Activated T-cell treated with anti-CD3 and anti-CD28 coated beads, Interleukin-2, amount 50 U/mL, for 4 hours (primary cell): ENCODE measurements at regions not wholly inside any gene's neighbourhood (a gene's known extent, or its start where the extent isn't known, plus 50 kb on each side); places are given as distances from the start of the nearest gene placed in this dataset.
"Not testable (repeated sequence)": the region's sequence is repeated elsewhere in the genome, so short reads cannot be mapped to it uniquely, and the experiment has no call there.

Experiments
- ATAC-seq, 2 donors: fragments of 200-7000 bp; cut with Tn5 transposase; one replicate each; pipeline ENCODE4 v1.10.0; 2021
- DNase-seq: peaks from one replicate; pipeline ENCODE4 v3.0.0-alpha.2; 2020
- H3K27me3 Mint-ChIP-seq: one replicate; pipeline ENCODE4 v1.8.0; 2021; ENCODE audit warnings: low read depth, mixed read lengths
- H3K36me3 Mint-ChIP-seq: one replicate; pipeline ENCODE4 v1.8.0; 2022; ENCODE audit warnings: mixed read lengths; ENCODE audit not compliant: insufficient read depth
- H3K4me1 Mint-ChIP-seq: one replicate; pipeline ENCODE4 v1.8.0; 2021; ENCODE audit warnings: low read depth, mixed read lengths
- H3K4me3 Mint-ChIP-seq: one replicate; pipeline ENCODE4 v1.8.0; 2021; ENCODE audit warnings: mild to moderate bottlenecking, moderate library complexity, mixed read lengths
- H3K9me3 Mint-ChIP-seq: one replicate; pipeline ENCODE4 v1.8.0; 2021; ENCODE audit warnings: mixed read lengths

GRCh38 chr2:208687720-208688119 lies 281.1 kb downstream of the PTH2R start:
- H3K4me1 Mint-ChIP-seq, H3K4me3 Mint-ChIP-seq, H3K27me3 Mint-ChIP-seq, H3K36me3 Mint-ChIP-seq, DNase-seq, ATAC-seq: not testable (repeated sequence)
- peaks cover 15% of the 10 kb centered on the region for H3K9me3 Mint-ChIP-seq

DNA sequence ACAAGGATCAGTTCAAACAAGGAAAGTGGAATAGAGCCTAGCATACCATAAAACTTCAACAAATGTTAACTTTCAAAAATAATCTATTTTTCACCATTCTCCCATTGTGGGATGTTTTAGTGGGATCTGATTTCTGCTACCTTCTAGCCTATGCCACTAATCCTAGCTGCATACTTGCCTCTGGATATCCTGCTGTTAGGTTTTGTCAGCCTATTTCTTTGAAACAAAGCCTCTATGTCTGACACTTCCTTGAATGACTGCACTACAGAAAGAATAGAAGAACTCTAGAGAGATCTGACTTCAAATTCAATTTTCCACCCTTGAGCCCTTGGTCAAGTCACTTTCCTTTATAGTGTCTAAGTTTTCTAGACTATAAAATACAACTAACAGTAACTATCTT lies 291.5 kb downstream of the PTH2R start:
- no peaks in the 10 kb centered on the region for H3K27me3 Mint-ChIP-seq
- no peak overlapping the region for H3K4me3 Mint-ChIP-seq
- H3K36me3 Mint-ChIP-seq = no peaks in the 10 kb centered on the region
- no peak for ATAC-seq
- no peaks in the 10 kb centered on the region for H3K4me1 Mint-ChIP-seq
- H3K9me3 Mint-ChIP-seq = no peaks in the 10 kb centered on the region
- no peak for DNase-seq

DNA sequence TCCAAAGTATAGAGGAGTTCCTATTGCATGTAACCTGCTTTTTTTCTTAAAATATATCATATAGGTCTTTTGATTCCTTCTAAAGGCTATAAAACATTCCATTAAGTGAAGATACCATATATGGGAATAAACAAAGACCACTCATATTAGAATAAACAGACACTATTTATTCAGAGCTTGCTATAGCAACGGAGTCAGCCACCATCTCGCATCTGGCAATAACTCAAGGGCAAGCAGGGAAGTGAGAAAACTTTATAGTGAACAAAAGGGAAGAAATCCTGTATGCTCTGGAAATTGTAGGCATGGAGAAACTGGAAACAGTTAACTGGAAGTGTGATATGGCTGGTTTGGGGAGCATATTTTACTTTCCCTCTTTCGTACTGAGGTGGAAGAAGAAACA lies 301.9 kb downstream of the PTH2R start:
- H3K4me3 Mint-ChIP-seq = no peak overlapping the region
- H3K4me1 Mint-ChIP-seq = no peaks in the 10 kb centered on the region
- ATAC-seq (no peak), DNase-seq (no peak)
- no peaks in the 10 kb centered on the region for H3K27me3 Mint-ChIP-seq
- H3K36me3 Mint-ChIP-seq = no peaks in the 10 kb centered on the region
- H3K9me3 Mint-ChIP-seq = no peaks in the 10 kb centered on the region

GRCh38 chr2:208711598-208711997 lies 305.0 kb downstream of the PTH2R start:
- Mint-ChIP-seq H3K4me3 (no peak overlapping the region), H3K4me1 (no peaks in the 10 kb centered on the region), H3K36me3 (no peaks in the 10 kb centered on the region), H3K9me3 (peaks cover 2% of the 10 kb centered on the region), H3K27me3 (no peaks in the 10 kb centered on the region)
- no peak for ATAC-seq
- no peak for DNase-seq

DNA sequence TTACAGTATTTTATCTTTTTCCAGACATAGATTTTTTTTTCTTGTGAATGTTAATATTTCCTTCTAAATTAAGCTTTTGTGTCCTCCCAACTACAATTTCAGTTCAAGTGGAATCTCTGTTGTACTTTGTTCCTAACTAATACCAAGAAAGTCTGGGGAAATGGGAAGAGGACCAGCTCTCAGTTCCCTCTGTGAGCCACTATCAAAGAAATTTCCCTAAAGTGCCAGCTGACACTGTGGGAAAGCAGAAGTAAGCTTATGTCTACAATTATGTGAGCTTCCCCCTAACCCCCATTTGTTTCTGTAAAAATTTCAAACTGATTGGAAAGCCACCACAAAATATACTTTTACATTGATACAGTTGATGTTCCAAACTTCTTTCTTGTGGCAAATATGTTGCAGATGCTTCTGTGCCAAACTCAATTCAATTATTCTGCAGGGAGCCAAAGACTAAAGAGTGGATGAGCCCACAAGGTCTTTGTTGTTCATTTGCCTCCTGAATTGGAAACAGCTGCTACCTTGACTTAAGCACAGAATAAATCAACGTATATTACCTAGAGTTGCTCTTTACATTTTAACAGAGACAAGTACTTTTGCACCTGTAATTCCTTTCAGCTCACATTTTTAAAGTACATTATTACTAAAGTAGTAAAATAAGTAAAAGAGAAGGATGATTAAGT lies 306.6 kb downstream of the PTH2R start:
- H3K27me3 Mint-ChIP-seq = no peaks in the 10 kb centered on the region
- no peaks in the 10 kb centered on the region for H3K4me1 Mint-ChIP-seq

GRCh38 chr2:208718828-208719227 lies 312.2 kb downstream of the PTH2R start:
- ATAC-seq (no peak), DNase-seq (no peak)
- Mint-ChIP-seq H3K9me3 (peaks cover 11% of the 10 kb centered on the region), H3K4me3 (no peak overlapping the region), H3K36me3 (no peaks in the 10 kb centered on the region), H3K27me3 (no peaks in the 10 kb centered on the region), H3K4me1 (no peaks in the 10 kb centered on the region)

More for the DNA sequence above, 306.6 kb downstream of the PTH2R start:
- DNase-seq = no peak
- Mint-ChIP-seq H3K4me3 (no peak overlapping the region), H3K9me3 (peaks cover 11% of the 10 kb centered on the region), H3K36me3 (no peaks in the 10 kb centered on the region)
- ATAC-seq = no peak

- no peaks in the 10 kb centered on the region for H3K27me3 Mint-ChIP-seq
- H3K4me1 Mint-ChIP-seq = no peaks in the 10 kb centered on the region
- no peak for DNase-seq
- ATAC-seq = no peak
- H3K9me3 Mint-ChIP-seq = no peaks in the 10 kb centered on the region
- no peak overlapping the region for H3K4me3 Mint-ChIP-seq
- no peaks in the 10 kb centered on the region for H3K36me3 Mint-ChIP-seq
These were observed 316.1 kb downstream of the PTH2R start for GRCh38 chr2:208722731-208723130.

DNA sequence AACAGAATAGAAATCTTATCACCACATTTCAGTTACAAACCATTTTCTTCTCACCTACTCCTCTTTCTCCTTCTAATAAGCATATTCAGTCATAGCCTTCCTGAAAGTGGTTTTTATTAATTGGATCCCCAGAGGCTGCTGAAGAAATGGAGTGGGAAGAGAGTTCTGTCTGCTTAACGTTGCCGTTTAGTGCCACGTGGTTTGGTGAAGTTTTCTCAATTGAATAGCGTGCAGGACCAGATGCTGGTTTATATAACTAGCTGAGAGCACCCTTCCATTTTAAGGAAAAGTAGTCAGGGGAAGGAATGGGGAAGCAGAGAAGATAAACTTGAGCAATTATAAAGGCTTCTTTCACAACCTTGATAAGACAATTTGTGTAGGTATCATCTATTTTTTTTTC lies 318.7 kb downstream of the PTH2R start:
- Mint-ChIP-seq H3K36me3 (no peaks in the 10 kb centered on the region), H3K4me3 (no peak overlapping the region), H3K4me1 (no peaks in the 10 kb centered on the region), H3K9me3 (no peaks in the 10 kb centered on the region), H3K27me3 (no peaks in the 10 kb centered on the region)
- ATAC-seq (no peak), DNase-seq (no peak)

DNA sequence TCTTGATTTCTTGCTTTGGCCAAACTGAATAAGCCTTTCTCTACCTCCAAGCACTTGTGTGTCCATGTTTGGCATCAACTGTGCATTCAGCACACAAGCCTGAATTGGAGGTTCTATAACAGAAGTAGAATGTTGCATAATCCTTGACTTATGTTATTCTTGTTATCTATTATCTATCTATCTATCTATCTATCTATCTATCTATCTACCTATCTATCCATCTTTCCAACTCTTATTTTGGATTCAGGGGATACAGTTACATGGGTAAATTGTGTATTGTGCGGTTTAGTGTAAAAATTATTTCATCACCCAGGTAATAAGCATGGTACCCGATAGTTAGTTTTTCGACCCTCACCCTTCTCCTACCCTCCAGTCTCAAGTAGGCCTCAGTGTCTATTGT lies 319.6 kb downstream of the PTH2R start:
- Mint-ChIP-seq H3K4me3 (no peak overlapping the region), H3K4me1 (no peaks in the 10 kb centered on the region), H3K9me3 (no peaks in the 10 kb centered on the region), H3K36me3 (no peaks in the 10 kb centered on the region), H3K27me3 (no peaks in the 10 kb centered on the region)
- ATAC-seq (no peak), DNase-seq (no peak)

DNA sequence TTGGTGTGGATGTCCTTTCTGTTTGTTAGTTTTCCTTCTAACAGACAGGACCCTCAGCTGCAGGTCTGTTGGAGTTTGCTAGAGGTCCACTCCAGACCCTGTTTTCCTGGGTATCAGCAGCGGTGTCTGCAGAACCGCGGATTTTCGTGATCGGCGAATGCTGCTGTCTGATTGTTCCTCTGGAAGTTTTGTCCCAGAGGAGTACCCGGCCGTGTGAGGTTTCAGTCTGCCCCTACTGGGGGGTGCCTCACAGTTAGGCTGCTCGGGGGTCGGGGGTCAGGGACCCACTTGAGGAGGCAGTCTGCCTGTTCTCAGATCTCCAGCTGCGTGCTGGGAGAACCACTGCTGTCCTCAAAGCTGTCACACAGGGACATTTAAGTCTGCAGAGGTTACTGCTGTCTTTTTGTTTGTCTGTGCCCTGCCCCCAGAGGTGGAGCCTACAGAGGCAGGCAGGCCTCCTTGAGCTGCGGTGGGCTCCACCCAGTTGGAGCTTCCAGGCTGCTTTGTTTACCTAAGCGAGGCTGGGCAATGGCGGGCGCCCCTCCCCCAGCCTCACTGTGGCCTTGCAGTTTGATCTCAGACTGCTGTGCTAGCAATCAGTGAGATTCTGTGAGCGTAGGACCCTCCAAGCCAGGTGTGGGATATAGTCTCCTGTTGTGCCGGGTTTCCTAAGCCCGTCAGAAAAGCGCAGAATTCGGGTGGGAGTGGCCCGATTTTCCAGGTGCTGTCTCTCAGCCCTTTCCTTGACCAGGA lies 345.2 kb downstream of the PTH2R start:
- not testable (repeated sequence) for H3K4me3 Mint-ChIP-seq, H3K36me3 Mint-ChIP-seq, H3K4me1 Mint-ChIP-seq, ATAC-seq, H3K27me3 Mint-ChIP-seq, DNase-seq
- peaks cover 13% of the 10 kb centered on the region for H3K9me3 Mint-ChIP-seq

DNA sequence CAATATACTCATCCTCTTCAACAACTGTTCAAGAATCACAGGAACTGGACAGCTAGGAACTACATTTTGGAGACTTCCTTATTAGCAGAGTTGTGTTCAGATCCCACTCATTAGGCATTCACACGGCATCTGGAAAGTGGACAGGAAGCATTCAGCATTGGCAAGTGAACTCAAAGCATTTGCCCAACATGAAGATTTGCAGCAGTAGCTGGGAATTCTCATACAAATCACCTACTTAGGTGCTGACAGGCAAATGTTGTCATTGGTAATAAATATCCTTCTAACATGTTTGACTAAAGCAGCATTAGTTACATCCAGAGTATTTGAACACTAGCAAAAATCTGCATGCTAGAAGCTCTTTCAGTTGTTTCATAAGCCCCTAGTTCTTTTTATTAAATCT lies 350.8 kb downstream of the PTH2R start:
- ATAC-seq (no peak), DNase-seq (no peak)
- Mint-ChIP-seq H3K4me1 (no peaks in the 10 kb centered on the region), H3K27me3 (no peaks in the 10 kb centered on the region), H3K36me3 (no peaks in the 10 kb centered on the region), H3K4me3 (no peak overlapping the region), H3K9me3 (peaks cover 14% of the 10 kb centered on the region)

- not testable (repeated sequence) for H3K27me3 Mint-ChIP-seq, ATAC-seq, H3K4me1 Mint-ChIP-seq
These were observed 366.5 kb downstream of the PTH2R start for GRCh38 chr2:208773074-208773473.

GRCh38 chr2:208781166-208781565 lies 374.6 kb downstream of the PTH2R start:
- no peak overlapping the region for H3K4me3 Mint-ChIP-seq
- ATAC-seq = no peak
- no peaks in the 10 kb centered on the region for H3K27me3 Mint-ChIP-seq
- H3K36me3 Mint-ChIP-seq = no peaks in the 10 kb centered on the region
- no peak for DNase-seq
- no peaks in the 10 kb centered on the region for H3K4me1 Mint-ChIP-seq
- peaks cover 9% of the 10 kb centered on the region for H3K9me3 Mint-ChIP-seq

More at GRCh38 chr2:208773074-208773473, 366.5 kb downstream of the PTH2R start:
- H3K36me3 Mint-ChIP-seq, H3K4me3 Mint-ChIP-seq, H3K9me3 Mint-ChIP-seq, DNase-seq: not testable (repeated sequence)

GRCh38 chr2:208782097-208782496 lies 375.5 kb downstream of the PTH2R start:
- H3K4me3 Mint-ChIP-seq = no peak overlapping the region
- no peak for DNase-seq
- H3K36me3 Mint-ChIP-seq = no peaks in the 10 kb centered on the region
- H3K4me1 Mint-ChIP-seq = no peaks in the 10 kb centered on the region
- ATAC-seq = no peak
- H3K27me3 Mint-ChIP-seq = no peaks in the 10 kb centered on the region
- H3K9me3 Mint-ChIP-seq = peaks cover 4% of the 10 kb centered on the region

GRCh38 chr2:208783184-208783583 lies 376.6 kb downstream of the PTH2R start:
- Mint-ChIP-seq H3K36me3 (no peaks in the 10 kb centered on the region), H3K9me3 (peaks cover 3% of the 10 kb centered on the region), H3K27me3 (no peaks in the 10 kb centered on the region), H3K4me1 (no peaks in the 10 kb centered on the region), H3K4me3 (no peak overlapping the region)
- DNase-seq (no peak), ATAC-seq (no peak)
